A172 (cell line): ENCODE measurements at regions not wholly inside any gene's neighbourhood (a gene's known extent, or its start where the extent isn't known, plus 50 kb on each side); places are given as distances from the start of the nearest gene placed in this dataset.

ENCODE experiments used
- DNase-seq: peaks from one replicate; pipeline ENCODE4 v3.0.0-alpha.2; 2015; ENCODE audit warnings: low spot score

GRCh38 chr2:191738003-191738402 lies 60.1 kb downstream of the NABP1 start:
- no peak for DNase-seq

- DNase-seq = no peak
These were observed 60.7 kb downstream of the NABP1 start for GRCh38 chr2:191738667-191739066.

DNA sequence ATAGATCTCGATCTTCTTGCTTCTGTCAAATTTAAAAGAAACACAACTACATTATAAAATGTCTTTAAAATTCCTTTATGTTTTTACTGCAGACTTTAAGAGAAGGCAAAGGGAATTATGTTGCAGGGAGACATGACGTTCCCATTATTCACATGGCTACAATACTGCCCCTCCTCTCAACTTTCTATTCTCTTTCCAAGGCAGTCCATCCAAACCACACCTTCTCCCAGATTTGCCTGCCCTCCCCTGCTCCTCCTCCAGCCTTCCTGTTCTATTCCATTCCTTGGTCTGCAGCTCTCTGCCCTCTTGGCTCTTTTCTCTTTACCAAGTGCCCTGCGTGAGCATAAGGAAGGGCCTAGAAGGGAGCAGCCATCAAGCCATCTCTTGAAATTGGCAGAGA lies 61.3 kb downstream of the NABP1 start:
- DNase-seq = no peak

GRCh38 chr2:191740016-191740419 lies 62.1 kb downstream of the NABP1 start:
- DNase-seq = no peak

DNA sequence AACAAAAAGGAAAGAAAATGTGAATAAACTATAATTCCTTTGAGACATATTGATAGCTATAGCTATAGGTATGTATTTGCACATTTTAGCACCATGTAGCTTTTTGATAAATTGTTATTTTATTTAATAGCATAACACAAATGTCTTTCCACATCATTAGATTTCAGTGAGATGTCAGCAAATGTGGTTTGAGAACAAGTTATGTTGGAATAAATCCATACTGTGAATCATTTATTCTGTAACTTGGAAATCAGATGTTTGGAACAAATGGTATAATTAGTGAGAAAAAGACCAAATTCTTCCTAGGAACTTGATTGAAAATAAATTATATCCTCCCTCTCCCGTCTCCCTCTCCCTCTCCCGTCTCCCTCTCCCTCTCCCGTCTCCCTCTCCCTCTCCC lies 62.8 kb downstream of the NABP1 start:
- DNase-seq = no peak

GRCh38 chr2:191746346-191747169 lies 68.6 kb downstream of the NABP1 start:
- no peak for DNase-seq

- DNase-seq = no peak
These were observed 69.2 kb downstream of the NABP1 start for GRCh38 chr2:191747170-191747530.

GRCh38 chr2:191748059-191748461 lies 70.1 kb downstream of the NABP1 start:
- no peak for DNase-seq

- peak; percentile 4 for DNase-seq
These were observed 70.7 kb downstream of the NABP1 start for GRCh38 chr2:191748528-191749180.

- no peak for DNase-seq
These were observed 71.2 kb downstream of the NABP1 start for GRCh38 chr2:191749181-191749540.

DNA sequence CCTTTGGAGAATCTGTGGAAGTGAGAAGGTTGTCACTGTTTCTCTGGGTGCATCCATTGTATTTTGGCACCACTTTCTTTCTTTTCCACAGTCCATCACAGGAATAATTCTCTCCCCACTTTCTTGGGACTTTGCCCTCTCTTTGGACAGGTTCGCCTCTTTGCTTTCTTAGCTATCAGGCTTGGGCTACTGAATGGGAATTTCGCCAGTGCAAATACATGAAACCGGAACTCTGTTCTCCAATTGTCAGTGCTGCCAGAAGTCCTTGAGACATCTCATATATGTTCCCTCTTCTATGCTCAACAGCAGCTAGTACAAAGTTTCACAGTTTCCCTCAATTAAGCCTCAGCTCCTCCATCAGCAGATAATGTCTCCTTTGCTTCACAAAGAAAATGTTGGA lies 76.2 kb downstream of the NABP1 start:
- no peak for DNase-seq

DNA sequence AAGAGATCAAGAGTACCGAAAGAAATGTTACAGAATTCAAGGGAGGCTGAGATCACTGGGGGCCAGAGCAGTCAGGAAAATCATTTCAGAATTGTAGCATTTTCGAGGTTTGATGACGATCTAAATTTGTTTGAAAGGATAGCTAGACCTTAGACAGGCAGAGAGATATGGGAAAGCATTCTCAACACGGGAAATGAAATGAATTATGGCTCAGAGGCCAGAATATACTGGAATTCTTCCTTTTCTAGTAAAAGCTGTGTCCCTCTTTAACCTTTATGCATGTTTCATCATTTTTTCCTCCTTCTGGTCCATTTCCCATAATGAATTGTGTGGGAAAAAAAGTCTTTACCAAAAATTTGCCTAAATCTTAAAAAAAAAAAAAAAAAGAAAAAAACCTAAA lies 78.8 kb downstream of the NABP1 start:
- DNase-seq = no peak

- DNase-seq = no peak
These were observed 79.3 kb downstream of the NABP1 start for GRCh38 chr2:191757208-191757607.

- DNase-seq = peak; percentile 79
These were observed 80.9 kb downstream of the NABP1 start for GRCh38 chr2:191758518-191759507.

DNA sequence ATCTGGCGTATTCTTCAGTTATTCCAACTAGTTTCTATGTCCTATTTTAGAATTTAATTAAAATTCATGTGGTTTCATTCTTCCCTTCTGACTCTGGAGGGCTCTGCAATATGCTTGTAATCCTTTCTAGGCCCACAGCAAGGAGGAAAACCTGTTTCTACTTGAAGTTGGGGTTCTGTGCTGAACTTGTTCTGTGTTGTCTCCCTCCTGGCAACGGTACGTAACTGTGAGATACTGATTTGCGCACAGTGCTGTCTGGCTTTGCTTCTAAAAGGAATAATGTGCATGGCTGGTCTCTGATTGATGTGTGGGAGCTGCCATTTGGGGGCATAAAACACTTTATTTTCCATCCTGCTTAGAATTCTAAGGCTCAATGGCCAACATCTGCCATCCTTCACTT lies 81.7 kb downstream of the NABP1 start:
- DNase-seq = no peak

- no peak for DNase-seq
These were observed 82.8 kb downstream of the NABP1 start for GRCh38 chr2:191760655-191761262.

GRCh38 chr2:191773136-191773535 lies 73.8 kb downstream of the CAVIN2 start:
- no peak for DNase-seq

GRCh38 chr2:191777351-191777750 lies 69.5 kb downstream of the CAVIN2 start:
- no peak for DNase-seq

GRCh38 chr2:191778041-191778440 lies 68.8 kb downstream of the CAVIN2 start:
- DNase-seq = no peak

GRCh38 chr2:191782351-191782750 lies 64.5 kb downstream of the CAVIN2 start:
- DNase-seq = no peak

- no peak for DNase-seq
These were observed 63.5 kb downstream of the CAVIN2 start for GRCh38 chr2:191783416-191783815.
